ENCODE measurements at regions not wholly inside any gene's neighbourhood (a gene's known extent, or its start where the extent isn't known, plus 50 kb on each side); places are given as distances from the start of the nearest gene placed in this dataset.

DNA sequence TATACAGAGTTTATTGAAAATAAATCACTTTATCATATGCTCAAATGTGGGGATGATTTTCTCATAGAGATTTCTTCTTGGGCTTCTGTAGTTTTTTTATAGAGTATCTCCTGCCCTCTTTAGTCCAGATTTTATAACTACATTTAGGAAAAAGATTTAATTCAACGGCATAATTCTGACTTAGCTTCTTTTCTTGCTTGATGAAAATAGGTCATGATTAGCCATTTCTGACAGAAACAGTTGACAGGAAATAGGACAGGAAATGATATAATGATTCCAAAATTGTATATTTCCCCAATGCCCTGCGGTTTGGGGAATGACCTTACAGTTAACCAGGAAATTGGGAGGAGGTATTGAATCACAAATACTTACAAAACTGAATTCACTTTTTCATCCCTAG is 1531.9 kb upstream of the ACVR2A start:
- TF ChIP-seq, protein P1, sequence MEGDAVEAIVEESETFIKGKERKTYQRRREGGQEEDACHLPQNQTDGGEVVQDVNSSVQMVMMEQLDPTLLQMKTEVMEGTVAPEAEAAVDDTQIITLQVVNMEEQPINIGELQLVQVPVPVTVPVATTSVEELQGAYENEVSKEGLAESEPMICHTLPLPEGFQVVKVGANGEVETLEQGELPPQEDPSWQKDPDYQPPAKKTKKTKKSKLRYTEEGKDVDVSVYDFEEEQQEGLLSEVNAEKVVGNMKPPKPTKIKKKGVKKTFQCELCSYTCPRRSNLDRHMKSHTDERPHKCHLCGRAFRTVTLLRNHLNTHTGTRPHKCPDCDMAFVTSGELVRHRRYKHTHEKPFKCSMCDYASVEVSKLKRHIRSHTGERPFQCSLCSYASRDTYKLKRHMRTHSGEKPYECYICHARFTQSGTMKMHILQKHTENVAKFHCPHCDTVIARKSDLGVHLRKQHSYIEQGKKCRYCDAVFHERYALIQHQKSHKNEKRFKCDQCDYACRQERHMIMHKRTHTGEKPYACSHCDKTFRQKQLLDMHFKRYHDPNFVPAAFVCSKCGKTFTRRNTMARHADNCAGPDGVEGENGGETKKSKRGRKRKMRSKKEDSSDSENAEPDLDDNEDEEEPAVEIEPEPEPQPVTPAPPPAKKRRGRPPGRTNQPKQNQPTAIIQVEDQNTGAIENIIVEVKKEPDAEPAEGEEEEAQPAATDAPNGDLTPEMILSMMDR (IDR thresholded peaks at IDR 0.05), result peak in 3 of 4 experiments; percentile 8 to 31 (median 12)
- TF ChIP-seq POLR2A (IDR thresholded peaks at IDR 0.05) (no peak), POLR2AphosphoS5 (IDR thresholded peaks at IDR 0.05) (no peak)
